ENCODE measurements at regions not wholly inside any gene's neighbourhood (a gene's known extent, or its start where the extent isn't known, plus 50 kb on each side); places are given as distances from the start of the nearest gene placed in this dataset.

GRCh38 chr16:20153444-20153843, 79.8 kb upstream of the GPR139 start:
- Histone ChIP-seq H3K36me3 (no peaks in the 10 kb centered on the region), H3K4me1 (ENCODE audit: insufficient read depth) (no peaks in the 10 kb centered on the region), H3K27me3 (no peaks in the 10 kb centered on the region), H3K4me3 (no peak overlapping the region), H3K27ac (no peak overlapping the region), H3K9me3 (no peaks in the 10 kb centered on the region)
- intact Hi-C loops (cut with DNase I), result no loop called here
- no peak for TF ChIP-seq POLR2A (IDR thresholded peaks at IDR 0.05)
- TF ChIP-seq CTCF (IDR thresholded peaks at IDR 0.05), result no peak
- TF ChIP-seq EP300 (IDR thresholded peaks at IDR 0.05), result no peak
- DNase-seq, result no peak
- 55 to 75% (median 59%) methylated on average over 1 of the region's 1 CpG for WGBS, 3 donors

GRCh38 chr16:20147091-20147490, 73.4 kb upstream of the GPR139 start:
- 63 to 69% (median 67%) methylated on average over 5 of the region's 5 CpGs for WGBS, 3 donors
- TF ChIP-seq CTCF (IDR thresholded peaks at IDR 0.05) (no peak), POLR2A (IDR thresholded peaks at IDR 0.05) (no peak), EP300 (IDR thresholded peaks at IDR 0.05) (no peak)
- Histone ChIP-seq H3K9me3 (no peaks in the 10 kb centered on the region), H3K27ac (no peak overlapping the region), H3K4me1 (ENCODE audit: insufficient read depth) (no peaks in the 10 kb centered on the region), H3K27me3 (no peaks in the 10 kb centered on the region), H3K4me3 (no peak overlapping the region), H3K36me3 (no peaks in the 10 kb centered on the region)
- no peak for DNase-seq
- intact Hi-C loops (cut with DNase I), result no loop called here

- Histone ChIP-seq H3K4me1 (ENCODE audit: insufficient read depth) (no peaks in the 10 kb centered on the region), H3K27me3 (no peaks in the 10 kb centered on the region), H3K9me3 (no peaks in the 10 kb centered on the region), H3K36me3 (no peaks in the 10 kb centered on the region), H3K4me3 (no peak overlapping the region), H3K27ac (no peak overlapping the region)
- intact Hi-C loops (cut with DNase I), result no loop called here
- no peak for TF ChIP-seq POLR2A (IDR thresholded peaks at IDR 0.05)
- no peak for TF ChIP-seq CTCF (IDR thresholded peaks at IDR 0.05)
- TF ChIP-seq EP300 (IDR thresholded peaks at IDR 0.05), result no peak
- 69 to 80% (median 79%) methylated on average over 7 of the region's 7 CpGs for WGBS, 3 donors
- no peak for DNase-seq
Measured at GRCh38 chr16:20141956-20142355, 68.3 kb upstream of the GPR139 start.

- H3K4me1 ChIP-seq (ENCODE audit: insufficient read depth), result no peaks in the 10 kb centered on the region
- intact Hi-C loops (cut with DNase I), result no loop called here
Measured at GRCh38 chr16:20137909-20138308, 64.2 kb upstream of the GPR139 start.

More at GRCh38 chr16:20137909-20138308, 64.2 kb upstream of the GPR139 start:
- Histone ChIP-seq H3K36me3 (no peaks in the 10 kb centered on the region), H3K27me3 (no peaks in the 10 kb centered on the region), H3K9me3 (no peaks in the 10 kb centered on the region), H3K4me3 (no peak overlapping the region), H3K27ac (no peak overlapping the region)
- no peak for TF ChIP-seq CTCF (IDR thresholded peaks at IDR 0.05)
- no peak for TF ChIP-seq EP300 (IDR thresholded peaks at IDR 0.05)
- no peak for TF ChIP-seq POLR2A (IDR thresholded peaks at IDR 0.05)
- 65 to 75% (median 66%) methylated on average over 2 of the region's 2 CpGs for WGBS, 3 donors
- DNase-seq, result no peak

Data from ovary (tissue), 7 donors.